ENCODE measurements at regions not wholly inside any gene's neighbourhood (a gene's known extent, or its start where the extent isn't known, plus 50 kb on each side); places are given as distances from the start of the nearest gene placed in this dataset.

DNA sequence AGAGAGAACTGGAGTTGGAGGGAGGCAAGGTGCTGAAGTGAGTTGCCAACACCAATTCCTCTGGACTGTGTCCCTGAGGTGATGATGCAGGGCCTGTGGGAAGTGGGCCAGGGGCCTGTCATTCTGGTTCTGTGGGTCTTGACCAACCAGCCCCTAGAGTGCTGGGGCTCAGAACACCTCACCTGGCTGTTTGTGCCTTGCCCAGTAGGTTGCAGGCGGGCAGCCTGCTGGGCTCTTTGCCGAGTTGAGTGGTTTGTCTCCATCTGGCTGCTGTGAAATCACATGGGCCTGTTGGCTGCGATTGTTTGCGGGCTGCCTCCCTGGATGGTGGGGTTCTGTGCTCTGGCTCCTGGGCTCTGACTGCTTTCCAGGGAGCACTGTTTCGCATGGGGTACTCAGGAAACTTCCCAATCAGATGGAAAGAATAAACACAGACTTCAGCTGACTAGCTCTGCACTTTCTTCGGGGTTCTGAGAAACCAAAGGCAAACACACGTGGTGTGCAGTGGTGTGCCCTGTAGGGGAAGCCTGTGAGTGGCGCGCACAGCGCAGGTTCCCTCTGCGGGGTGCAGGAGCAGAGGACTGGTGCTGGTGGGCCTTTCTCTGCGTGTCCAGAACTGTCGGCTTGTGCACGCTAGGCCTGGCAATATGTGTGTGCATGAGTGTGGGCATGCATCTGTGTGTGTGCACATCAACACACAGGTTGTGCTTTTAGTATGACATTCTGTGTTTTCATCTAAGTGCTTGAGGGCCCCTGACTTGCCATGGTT lies 95.1 kb downstream of the RHOU start:
- intact Hi-C loops (cut with DNase I; ENCODE audit: low total_unique reads) (no loop called here), in situ Hi-C loops (cut with MboI; ENCODE audit: low pct_ligation_motif_present in 1 of 4, low pct_unique_long_range_greater_than_20kb in 1 of 4, low sequenced_read_pairs in 3 of 4) (no loop called here)
- Histone ChIP-seq H3K4me3 (no peak overlapping the region), H3K4me1 (peaks cover 4 to 38% (median 11%) of the 10 kb centered on the region in 4 donors), H3K36me3 (no peaks in the 10 kb centered on the region), H3K27ac (peak overlapping the region; percentile 11 to 57 (median 52)), H3K9me3 (no peaks in the 10 kb centered on the region), H3K27me3 (no peaks in the 10 kb centered on the region)
- 71% methylated on average over 12 of the region's 14 CpGs; no CpG with 5 or more reads in 1 of the 2 donors for WGBS, 2 donors (ENCODE audit: low coverage in 1 of 2)
- peak; percentile 45 for DNase-seq
- TF ChIP-seq, protein P1, sequence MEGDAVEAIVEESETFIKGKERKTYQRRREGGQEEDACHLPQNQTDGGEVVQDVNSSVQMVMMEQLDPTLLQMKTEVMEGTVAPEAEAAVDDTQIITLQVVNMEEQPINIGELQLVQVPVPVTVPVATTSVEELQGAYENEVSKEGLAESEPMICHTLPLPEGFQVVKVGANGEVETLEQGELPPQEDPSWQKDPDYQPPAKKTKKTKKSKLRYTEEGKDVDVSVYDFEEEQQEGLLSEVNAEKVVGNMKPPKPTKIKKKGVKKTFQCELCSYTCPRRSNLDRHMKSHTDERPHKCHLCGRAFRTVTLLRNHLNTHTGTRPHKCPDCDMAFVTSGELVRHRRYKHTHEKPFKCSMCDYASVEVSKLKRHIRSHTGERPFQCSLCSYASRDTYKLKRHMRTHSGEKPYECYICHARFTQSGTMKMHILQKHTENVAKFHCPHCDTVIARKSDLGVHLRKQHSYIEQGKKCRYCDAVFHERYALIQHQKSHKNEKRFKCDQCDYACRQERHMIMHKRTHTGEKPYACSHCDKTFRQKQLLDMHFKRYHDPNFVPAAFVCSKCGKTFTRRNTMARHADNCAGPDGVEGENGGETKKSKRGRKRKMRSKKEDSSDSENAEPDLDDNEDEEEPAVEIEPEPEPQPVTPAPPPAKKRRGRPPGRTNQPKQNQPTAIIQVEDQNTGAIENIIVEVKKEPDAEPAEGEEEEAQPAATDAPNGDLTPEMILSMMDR (IDR thresholded peaks at IDR 0.05) = no peak
- no peak for TF ChIP-seq POLR2AphosphoS5 (IDR thresholded peaks at IDR 0.05)
- TF ChIP-seq EP300 (IDR thresholded peaks at IDR 0.05; ENCODE audit: low read depth) = no peak
- TF ChIP-seq POLR2A (IDR thresholded peaks at IDR 0.05) = no peak

DNA sequence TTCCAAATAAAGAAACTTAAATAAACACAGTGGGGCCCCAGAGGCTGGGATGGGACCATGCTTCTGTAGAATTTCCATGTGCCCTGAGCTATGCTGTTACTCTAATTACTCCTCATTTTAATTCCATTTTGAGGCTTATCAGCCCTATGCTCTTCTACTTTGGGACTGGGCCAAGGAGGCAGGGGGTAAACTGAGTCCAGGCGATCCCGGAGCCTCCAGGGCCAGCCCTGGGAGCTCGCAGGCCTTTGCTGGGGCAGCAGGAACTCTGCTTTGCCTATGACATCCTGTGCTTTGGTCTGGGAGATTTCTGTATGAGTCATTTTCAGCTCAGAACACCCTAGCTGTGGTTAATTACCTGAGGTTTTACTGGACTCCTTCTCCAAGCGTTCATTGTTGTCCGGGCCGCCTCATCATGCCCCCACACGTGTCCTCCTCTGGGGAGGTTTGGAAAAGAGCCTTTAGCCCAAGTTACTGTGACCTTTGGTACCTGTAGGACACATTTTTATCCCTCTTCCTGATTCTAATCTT lies 95.7 kb downstream of the RHOU start:
- Histone ChIP-seq H3K36me3 (no peaks in the 10 kb centered on the region), H3K4me3 (no peak overlapping the region), H3K9me3 (no peaks in the 10 kb centered on the region), H3K27me3 (no peaks in the 10 kb centered on the region), H3K27ac (peak overlapping the region; percentile 11 to 57 (median 52)), H3K4me1 (peaks cover 4 to 37% (median 12%) of the 10 kb centered on the region in 4 donors)
- 29 to 55% methylated on average over 2 to 7 of the region's 7 CpGs for WGBS, 2 donors (ENCODE audit: low coverage in 1 of 2)
- no peak for DNase-seq
- intact Hi-C loops (cut with DNase I; ENCODE audit: low total_unique reads) = no loop called here
- TF ChIP-seq, protein P1 (IDR thresholded peaks at IDR 0.05) = no peak
- peak in 1 of 3 donors; percentile 17 for TF ChIP-seq POLR2AphosphoS5 (IDR thresholded peaks at IDR 0.05)
- in situ Hi-C loops (cut with MboI; ENCODE audit: low pct_ligation_motif_present in 1 of 4, low pct_unique_long_range_greater_than_20kb in 1 of 4, low sequenced_read_pairs in 3 of 4) = no loop called here

DNA sequence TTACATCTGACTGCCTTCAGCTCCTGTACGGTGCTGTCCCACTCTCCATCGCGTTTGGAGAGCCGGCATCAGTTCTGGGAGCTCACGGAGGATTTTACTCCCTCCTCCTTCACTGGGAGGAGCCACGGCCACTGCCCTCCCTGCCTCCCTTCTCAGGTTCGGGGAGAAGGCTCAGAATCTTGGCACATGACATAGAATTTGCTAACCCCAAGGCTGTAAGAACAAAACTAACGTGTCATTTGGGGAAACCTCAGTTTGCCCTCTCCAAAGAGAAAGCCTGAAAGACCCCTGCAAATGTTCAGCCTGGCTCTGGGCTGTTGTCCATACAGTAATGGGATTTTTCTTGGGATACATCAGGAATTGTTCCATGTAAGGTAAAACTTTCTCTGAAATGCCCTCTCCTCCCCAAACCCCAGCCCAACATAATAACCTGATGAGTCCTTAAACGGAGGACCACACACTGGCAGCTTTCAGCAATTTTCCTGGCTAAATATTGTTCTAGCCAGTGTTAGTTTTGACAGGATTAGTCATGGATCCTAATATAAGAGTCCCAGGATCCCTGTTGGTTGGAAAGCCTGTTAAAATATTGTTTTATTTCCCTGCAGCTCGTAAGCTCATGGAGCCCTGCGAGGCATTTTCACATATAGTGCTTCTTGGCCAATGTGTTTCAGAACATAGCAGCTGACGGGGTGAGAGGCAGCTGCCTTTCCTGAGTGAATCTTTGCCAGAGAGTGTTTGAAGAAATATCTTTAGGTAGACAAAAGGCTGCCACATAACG lies 98.8 kb downstream of the RHOU start:
- Histone ChIP-seq H3K27ac (no peak overlapping the region), H3K9me3 (no peaks in the 10 kb centered on the region), H3K4me3 (no peak overlapping the region), H3K36me3 (no peaks in the 10 kb centered on the region), H3K4me1 (peaks cover 23 to 52% (median 38%) of the 10 kb centered on the region in 4 donors), H3K27me3 (no peaks in the 10 kb centered on the region)
- in situ Hi-C loops (cut with MboI; ENCODE audit: low pct_ligation_motif_present in 1 of 4, low pct_unique_long_range_greater_than_20kb in 1 of 4, low sequenced_read_pairs in 3 of 4) = no loop called here
- intact Hi-C loops (cut with DNase I; ENCODE audit: low total_unique reads) = no loop called here
- 47 to 57% methylated on average over 3 to 13 of the region's 13 CpGs for WGBS, 2 donors (ENCODE audit: low coverage in 1 of 2)
- DNase-seq = no peak
- TF ChIP-seq POLR2A (IDR thresholded peaks at IDR 0.05) (no peak), EP300 (IDR thresholded peaks at IDR 0.05; ENCODE audit: low read depth) (no peak), POLR2AphosphoS5 (IDR thresholded peaks at IDR 0.05) (no peak)
- TF ChIP-seq, protein P1 (IDR thresholded peaks at IDR 0.05) = no peak

DNA sequence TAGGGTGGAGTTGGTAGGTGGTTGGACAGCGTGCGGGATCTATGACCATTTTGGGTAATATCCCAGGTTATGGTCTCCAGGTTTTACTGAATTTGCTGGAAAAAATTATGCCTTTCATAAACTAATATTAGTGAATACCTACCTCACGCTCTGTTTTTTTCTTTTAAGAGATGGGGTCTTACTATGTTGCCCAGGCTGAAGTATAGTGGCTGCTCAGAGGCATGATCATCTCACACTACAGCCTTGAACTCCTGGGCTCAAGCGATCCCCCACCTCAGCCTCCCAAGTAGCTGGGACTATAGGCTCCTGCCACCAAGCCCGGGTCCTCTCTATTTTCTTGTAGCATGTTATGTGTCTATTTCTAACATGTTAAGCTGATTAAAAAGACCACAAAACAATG lies 100.2 kb downstream of the RHOU start:
- no peak for TF ChIP-seq EP300 (IDR thresholded peaks at IDR 0.05; ENCODE audit: low read depth)
- TF ChIP-seq, protein P1 (IDR thresholded peaks at IDR 0.05) = no peak
- TF ChIP-seq POLR2AphosphoS5 (IDR thresholded peaks at IDR 0.05) = no peak
- H3K27me3 ChIP-seq = no peaks in the 10 kb centered on the region
- DNase-seq = no peak
- no peak overlapping the region for H3K4me3 ChIP-seq
- WGBS, 2 donors (ENCODE audit: low coverage in 1 of 2) = 87 to 95% methylated on average over 3 to 5 of the region's 5 CpGs
- H3K4me1 ChIP-seq = peaks cover 27 to 49% (median 41%) of the 10 kb centered on the region in 4 donors
- in situ Hi-C loops (cut with MboI; ENCODE audit: low pct_ligation_motif_present in 1 of 4, low pct_unique_long_range_greater_than_20kb in 1 of 4, low sequenced_read_pairs in 3 of 4) = no loop called here
- peak overlapping the region in 3 of 4 donors; percentile 82 to 87 (median 87) for H3K27ac ChIP-seq
- intact Hi-C loops (cut with DNase I; ENCODE audit: low total_unique reads) = no loop called here
- H3K9me3 ChIP-seq = no peaks in the 10 kb centered on the region
- no peaks in the 10 kb centered on the region for H3K36me3 ChIP-seq
